Calu3 (cell line): ENCODE measurements at regions not wholly inside any gene's neighbourhood (a gene's known extent, or its start where the extent isn't known, plus 50 kb on each side); places are given as distances from the start of the nearest gene placed in this dataset.
A peak's percentile ranks its signal among the peaks of the same experiment; 100 is the strongest.

Experiments used
- BruUV-seq: library from RNA; stranded (reverse); fragments of 400-500 nt; replicated peaks from 2 replicates; lab custom pipeline; 2021; lab: Mats Ljungman, UMichigan
- CTCF ChIA-PET: fragments of 300-600 bp; sonication (Branson Sonifier 250); formaldehyde crosslinking; loops from one replicate; lab custom pipeline; 2022; ENCODE audit warnings: antibody characterized with exemption; lab: Charles Lee
- DNase-seq: peaks from one replicate; pipeline ENCODE4 v3.0.0; 2022
- H3K27ac Mint-ChIP-seq: one replicate; pipeline ENCODE4 v1.8.0; 2022; ENCODE audit warnings: mixed read lengths; ENCODE audit not compliant: unreplicated experiment
- H3K27me3 Mint-ChIP-seq: one replicate; pipeline ENCODE4 v1.8.0; 2022; ENCODE audit warnings: mixed read lengths; ENCODE audit not compliant: unreplicated experiment
- H3K36me3 Mint-ChIP-seq: one replicate; pipeline ENCODE4 v1.8.0; 2022; ENCODE audit warnings: mild to moderate bottlenecking, moderate library complexity, mixed read lengths; ENCODE audit not compliant: insufficient read depth, unreplicated experiment
- H3K4me1 Mint-ChIP-seq: one replicate; pipeline ENCODE4 v1.8.0; 2022; ENCODE audit warnings: mild to moderate bottlenecking, low read depth, mixed read lengths; ENCODE audit not compliant: unreplicated experiment
- H3K4me3 Mint-ChIP-seq: one replicate; pipeline ENCODE4 v1.8.0; 2022; ENCODE audit warnings: mild to moderate bottlenecking, low read depth, moderate library complexity, mixed read lengths; ENCODE audit not compliant: unreplicated experiment
- H3K9me3 Mint-ChIP-seq: one replicate; pipeline ENCODE4 v1.8.0; 2022; ENCODE audit warnings: low read depth, mixed read lengths; ENCODE audit not compliant: unreplicated experiment
- intact Hi-C: fragments of 100-400 bp; cut with micrococcal nuclease; formaldehyde crosslinking; loops from one replicate; pipeline ENCODE4 v1.10.0; 2022; ENCODE audit not compliant: unreplicated experiment
- TF ChIP-seq, protein P1 (sequence below): fragments of 200-600 bp; IDR thresholded peaks from one replicate; pipeline ENCODE4 v1.8.0; 2022; ENCODE audit warnings: antibody characterized with exemption; ENCODE audit not compliant: unreplicated experiment

DNA sequence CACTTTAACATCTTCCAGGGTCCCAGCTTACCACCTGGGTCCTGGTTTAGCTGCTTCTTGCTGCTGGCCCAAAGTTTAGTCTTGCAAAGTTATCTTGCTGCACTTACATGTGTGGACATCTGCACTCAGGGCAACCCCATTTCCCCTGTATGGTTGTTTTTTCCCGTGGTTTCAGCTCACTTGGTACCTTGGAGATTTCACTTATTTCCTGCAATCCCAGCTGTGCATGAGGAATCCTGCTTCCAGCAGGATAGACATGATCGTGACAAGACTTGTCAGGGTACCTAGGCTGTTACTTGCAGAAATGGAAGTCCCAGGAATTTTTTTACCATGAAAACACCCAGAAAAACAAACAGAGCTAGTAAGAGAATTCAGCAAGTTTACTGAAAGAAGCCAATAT is 95.9 kb upstream of the LEP start:
- Mint-ChIP-seq H3K4me3 (no peak overlapping the region), H3K36me3 (no peaks in the 10 kb centered on the region), H3K4me1 (peaks cover 9% of the 10 kb centered on the region), H3K27ac (no peak overlapping the region), H3K27me3 (peaks cover 49% of the 10 kb centered on the region), H3K9me3 (no peaks in the 10 kb centered on the region)
- CTCF ChIA-PET, result no interaction called here
- TF ChIP-seq, protein P1, sequence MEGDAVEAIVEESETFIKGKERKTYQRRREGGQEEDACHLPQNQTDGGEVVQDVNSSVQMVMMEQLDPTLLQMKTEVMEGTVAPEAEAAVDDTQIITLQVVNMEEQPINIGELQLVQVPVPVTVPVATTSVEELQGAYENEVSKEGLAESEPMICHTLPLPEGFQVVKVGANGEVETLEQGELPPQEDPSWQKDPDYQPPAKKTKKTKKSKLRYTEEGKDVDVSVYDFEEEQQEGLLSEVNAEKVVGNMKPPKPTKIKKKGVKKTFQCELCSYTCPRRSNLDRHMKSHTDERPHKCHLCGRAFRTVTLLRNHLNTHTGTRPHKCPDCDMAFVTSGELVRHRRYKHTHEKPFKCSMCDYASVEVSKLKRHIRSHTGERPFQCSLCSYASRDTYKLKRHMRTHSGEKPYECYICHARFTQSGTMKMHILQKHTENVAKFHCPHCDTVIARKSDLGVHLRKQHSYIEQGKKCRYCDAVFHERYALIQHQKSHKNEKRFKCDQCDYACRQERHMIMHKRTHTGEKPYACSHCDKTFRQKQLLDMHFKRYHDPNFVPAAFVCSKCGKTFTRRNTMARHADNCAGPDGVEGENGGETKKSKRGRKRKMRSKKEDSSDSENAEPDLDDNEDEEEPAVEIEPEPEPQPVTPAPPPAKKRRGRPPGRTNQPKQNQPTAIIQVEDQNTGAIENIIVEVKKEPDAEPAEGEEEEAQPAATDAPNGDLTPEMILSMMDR, result no peak
- BruUV-seq, result no TSS peak
- DNase-seq, result no peak
- intact Hi-C loops, result no loop called here

DNA sequence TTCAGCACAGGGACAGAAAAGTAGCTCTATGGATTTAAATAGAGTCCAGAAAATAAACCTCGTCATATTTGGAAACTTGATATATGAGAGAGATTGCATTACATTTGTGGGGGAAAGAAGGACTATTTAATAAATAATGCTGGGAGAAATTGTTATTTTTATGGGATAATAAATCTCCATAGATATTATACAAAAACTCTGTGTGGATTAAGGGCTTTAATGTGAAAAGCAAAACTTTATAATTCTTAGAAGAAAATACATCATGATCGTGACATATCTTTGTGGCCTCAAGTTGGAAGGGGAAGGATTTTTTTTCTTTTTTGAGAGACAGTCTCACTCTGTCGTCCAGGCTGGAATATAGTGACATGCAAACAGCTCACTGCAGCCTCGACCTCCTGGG is 95.0 kb upstream of the LEP start:
- no TSS peak for BruUV-seq
- TF ChIP-seq, protein P1, result no peak
- H3K4me1 Mint-ChIP-seq, result peaks cover 9% of the 10 kb centered on the region
- no peaks in the 10 kb centered on the region for H3K9me3 Mint-ChIP-seq
- H3K4me3 Mint-ChIP-seq, result no peak overlapping the region
- no peak for DNase-seq
- H3K27me3 Mint-ChIP-seq, result peaks cover 49% of the 10 kb centered on the region
- H3K27ac Mint-ChIP-seq, result no peak overlapping the region
- CTCF ChIA-PET, result interaction anchor here (0.6 to 0.7 kb wide), 2 partner anchors 192 to 411 kb away, joined by 3 to 4 read pairs; no protein-coding TSS in a partner anchor
- H3K36me3 Mint-ChIP-seq, result no peaks in the 10 kb centered on the region
- intact Hi-C loops, result no loop called here

DNA sequence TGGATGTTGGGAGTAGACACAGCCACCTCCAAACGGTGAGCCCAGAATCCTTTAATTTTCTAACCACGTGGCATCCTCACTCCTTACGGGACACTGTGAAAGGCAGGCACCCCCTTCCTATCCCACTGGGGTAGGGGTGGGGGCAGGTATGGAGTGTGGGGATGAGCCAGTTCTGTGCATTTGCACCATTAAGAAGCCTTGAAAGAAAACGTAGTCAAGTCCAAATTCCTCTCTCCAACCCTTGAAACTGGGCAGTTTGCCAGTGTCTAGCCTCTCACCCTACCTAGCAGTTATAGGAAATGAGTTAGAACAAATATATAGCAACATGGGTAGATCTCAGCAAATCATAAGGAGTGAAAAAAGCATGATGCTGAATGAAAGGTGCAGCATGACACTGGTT is 92.4 kb upstream of the LEP start:
- Mint-ChIP-seq H3K4me1 (peaks cover 9% of the 10 kb centered on the region), H3K9me3 (no peaks in the 10 kb centered on the region), H3K27me3 (peaks cover 64% of the 10 kb centered on the region), H3K27ac (no peak overlapping the region), H3K36me3 (no peaks in the 10 kb centered on the region), H3K4me3 (no peak overlapping the region)
- peak; percentile 41 for DNase-seq
- no TSS peak for BruUV-seq
- TF ChIP-seq, protein P1, result no peak
- CTCF ChIA-PET, result no interaction called here
- intact Hi-C loops, result no loop called here

DNA sequence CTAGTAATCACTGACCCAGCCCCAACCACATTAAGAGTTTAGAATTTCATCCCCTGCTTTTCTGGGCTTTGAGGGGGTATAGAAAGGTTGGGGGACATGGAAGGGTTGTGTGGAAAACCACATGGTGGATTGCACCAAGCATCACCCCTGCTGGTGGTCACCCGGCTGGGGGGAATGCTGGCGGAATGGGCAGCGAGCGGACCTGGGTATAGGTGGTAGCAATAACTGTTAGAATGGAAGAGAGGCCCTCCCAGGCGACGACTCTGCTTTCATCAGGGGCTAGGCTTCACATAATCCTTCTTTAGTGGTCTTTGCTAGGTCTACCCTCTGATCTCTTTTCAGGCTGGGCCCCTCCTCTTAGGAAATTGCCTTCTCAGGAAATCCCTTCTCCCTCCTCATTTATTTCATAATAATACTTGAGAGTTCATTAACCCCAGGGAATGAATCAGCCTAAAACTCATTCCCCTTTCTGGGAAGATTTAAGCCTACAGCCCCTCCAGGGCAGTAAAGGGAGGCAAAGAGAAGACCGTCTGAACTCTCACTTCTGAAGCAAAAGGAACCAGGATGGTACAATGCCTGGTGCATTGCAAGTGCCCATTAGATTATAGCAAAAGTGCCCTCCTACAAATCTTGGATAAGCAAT is 90.7 kb upstream of the LEP start:
- TF ChIP-seq, protein P1, result no peak
- H3K27ac Mint-ChIP-seq, result no peak overlapping the region
- peaks cover 64% of the 10 kb centered on the region for H3K27me3 Mint-ChIP-seq
- no peaks in the 10 kb centered on the region for H3K36me3 Mint-ChIP-seq
- H3K9me3 Mint-ChIP-seq, result no peaks in the 10 kb centered on the region
- CTCF ChIA-PET, result no interaction called here
- peaks cover 9% of the 10 kb centered on the region for H3K4me1 Mint-ChIP-seq
- H3K4me3 Mint-ChIP-seq, result no peak overlapping the region
- no TSS peak for BruUV-seq
- no peak for DNase-seq
- intact Hi-C loops, result no loop called here
